ENCODE measurements at regions not wholly inside any gene's neighbourhood (a gene's known extent, or its start where the extent isn't known, plus 50 kb on each side); places are given as distances from the start of the nearest gene placed in this dataset.
"Not testable (repeated sequence)": the region's sequence is repeated elsewhere in the genome, so short reads cannot be mapped to it uniquely, and the experiment has no call there.

- TF ChIP-seq CTCF, POLR2AphosphoS5 (IDR thresholded peaks at IDR 0.05): not testable (repeated sequence)
Measured at GRCh38 chr9:64130325-64130724, 1154.7 kb downstream of the FOXD4L5 start.

All from suprapubic skin (tissue), 3 donors.